Muscle of leg (tissue), 3 donors: ENCODE measurements at regions not wholly inside any gene's neighbourhood (a gene's known extent, or its start where the extent isn't known, plus 50 kb on each side); places are given as distances from the start of the nearest gene placed in this dataset.

Experiments used
- DNase-seq: peaks from one replicate; pipeline ENCODE4 v3.0.0; 2013
- H3K27ac ChIP-seq: one replicate; pipeline ENCODE4 v1.5.1; 2013; ENCODE audit warnings: mild to moderate bottlenecking, low read length, control low read depth
- H3K27me3 ChIP-seq: one replicate; pipeline ENCODE4 v1.6.1; 2013; ENCODE audit warnings: low read length; ENCODE audit not compliant: control insufficient read depth, insufficient read depth
- H3K36me3 ChIP-seq: one replicate; pipeline ENCODE4 v1.6.1; 2013; ENCODE audit warnings: low read length; ENCODE audit not compliant: control insufficient read depth, insufficient read depth
- H3K4me1 ChIP-seq: one replicate; pipeline ENCODE4 v1.6.1; 2013; ENCODE audit warnings: low read length; ENCODE audit not compliant: control insufficient read depth, insufficient read depth
- H3K4me3 ChIP-seq: one replicate; pipeline ENCODE4 v1.5.1; 2013; ENCODE audit warnings: low read length, control low read depth
- H3K9me3 ChIP-seq: replicated peaks from 2 replicates; pipeline ENCODE4 v1.6.1; 2013; ENCODE audit warnings: low read depth, low read length; ENCODE audit not compliant: control insufficient read depth
- WGBS: methylation state at CpG from one replicate; pipeline ENCODE4 v1.1.5; 2013; ENCODE audit warnings: missing lambda C conversion rate; ENCODE audit not compliant: insufficient coverage; 5-methylcytosine and 5-hydroxymethylcytosine counted together

DNA sequence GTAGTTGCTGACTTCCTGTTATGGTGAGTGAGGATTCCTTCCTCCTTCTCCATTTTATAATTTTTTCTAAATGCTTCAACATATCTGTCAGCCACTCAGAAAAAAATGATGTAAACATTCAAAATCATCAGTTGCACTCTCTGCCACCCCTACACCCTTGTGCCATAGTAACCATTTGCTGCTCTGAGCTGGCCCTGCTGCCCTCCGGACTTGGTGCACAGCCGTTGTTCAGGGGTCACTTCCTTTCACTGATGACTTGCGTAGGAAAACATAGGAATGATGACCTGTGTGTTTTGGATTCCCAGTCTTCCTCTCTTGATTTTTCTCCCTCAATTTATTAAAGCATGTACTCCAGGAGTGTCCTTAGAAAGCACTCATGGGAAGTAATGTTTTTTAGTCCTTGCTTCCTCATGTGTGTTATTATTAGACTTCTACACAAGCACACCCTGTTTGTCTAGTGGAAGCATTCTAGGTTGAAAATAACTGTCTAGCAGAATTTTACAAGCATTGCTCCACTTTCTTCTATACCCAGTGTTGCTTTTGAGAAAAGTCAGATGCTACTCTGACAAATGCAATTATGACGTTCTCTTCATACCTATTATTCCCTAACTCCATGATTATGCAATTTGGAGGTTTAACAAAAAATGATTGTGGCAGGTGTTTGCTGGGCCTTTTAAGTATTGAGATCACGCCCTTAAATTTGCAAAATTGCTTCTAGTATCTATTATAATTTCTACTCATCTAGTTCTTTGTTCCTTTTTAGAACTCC lies 62.6 kb upstream of the MTPN start:
- Histone ChIP-seq H3K4me1 (peaks cover 4% of the 10 kb centered on the region), H3K27ac (no peak overlapping the region), H3K4me3 (no peak overlapping the region), H3K27me3 (no peaks in the 10 kb centered on the region), H3K36me3 (no peaks in the 10 kb centered on the region), H3K9me3 (no peaks in the 10 kb centered on the region)
- peak; percentile 14 for DNase-seq
- WGBS, result no CpG with 5 or more reads among the region's 5 CpGs

DNA sequence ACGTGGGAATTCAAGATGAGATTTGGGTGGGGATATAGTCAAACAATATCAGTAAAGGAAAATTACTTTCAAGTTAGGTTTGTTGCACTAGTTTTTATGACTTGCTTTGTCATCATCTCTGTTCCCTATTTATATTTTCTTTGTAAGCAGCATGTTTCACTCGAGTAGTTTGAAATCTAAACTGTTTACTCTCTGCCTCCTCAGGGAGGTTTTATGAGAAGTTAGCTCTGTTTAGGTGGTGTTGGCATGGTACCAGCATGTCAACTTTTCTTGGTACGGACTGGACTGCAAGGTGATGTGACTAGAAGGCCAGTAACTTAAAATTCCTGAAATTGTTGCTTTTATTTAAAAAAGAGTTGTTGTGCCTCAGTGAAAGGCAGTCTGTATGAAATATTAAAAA lies 59.2 kb upstream of the MTPN start:
- no CpG with 5 or more reads among the region's 3 CpGs for WGBS
- Histone ChIP-seq H3K4me3 (no peak overlapping the region), H3K36me3 (no peaks in the 10 kb centered on the region), H3K27ac (no peak overlapping the region), H3K27me3 (no peaks in the 10 kb centered on the region), H3K9me3 (no peaks in the 10 kb centered on the region), H3K4me1 (peaks cover 4% of the 10 kb centered on the region)
- DNase-seq, result peak; percentile 20

DNA sequence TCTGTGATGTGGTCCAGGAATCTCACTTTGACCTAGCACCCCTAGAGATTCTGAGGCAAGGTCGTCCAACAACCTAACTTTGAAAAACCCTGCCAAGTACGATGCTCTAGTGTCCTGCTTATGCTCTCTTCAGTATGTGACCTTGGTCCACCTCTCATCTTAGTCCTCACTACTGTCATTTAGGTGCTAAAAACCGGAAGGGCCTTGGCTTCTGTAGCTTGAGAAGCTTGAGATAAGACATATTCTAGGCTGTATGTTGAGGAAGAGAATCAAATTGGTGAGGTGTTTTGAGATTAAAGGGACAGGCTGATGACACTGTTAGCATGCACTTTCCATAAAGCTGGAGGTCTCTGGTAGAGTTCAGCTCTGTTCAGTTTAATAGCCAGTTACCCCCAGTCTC lies 57.0 kb upstream of the MTPN start:
- no peaks in the 10 kb centered on the region for H3K36me3 ChIP-seq
- whole genome bisulfite sequencing, result 58% methylated on average over 2 of the region's 3 CpGs
- H3K27ac ChIP-seq, result no peak overlapping the region
- H3K27me3 ChIP-seq, result no peaks in the 10 kb centered on the region
- no peak for DNase-seq
- H3K4me1 ChIP-seq, result peaks cover 4% of the 10 kb centered on the region
- H3K4me3 ChIP-seq, result no peak overlapping the region
- H3K9me3 ChIP-seq, result no peaks in the 10 kb centered on the region

DNA sequence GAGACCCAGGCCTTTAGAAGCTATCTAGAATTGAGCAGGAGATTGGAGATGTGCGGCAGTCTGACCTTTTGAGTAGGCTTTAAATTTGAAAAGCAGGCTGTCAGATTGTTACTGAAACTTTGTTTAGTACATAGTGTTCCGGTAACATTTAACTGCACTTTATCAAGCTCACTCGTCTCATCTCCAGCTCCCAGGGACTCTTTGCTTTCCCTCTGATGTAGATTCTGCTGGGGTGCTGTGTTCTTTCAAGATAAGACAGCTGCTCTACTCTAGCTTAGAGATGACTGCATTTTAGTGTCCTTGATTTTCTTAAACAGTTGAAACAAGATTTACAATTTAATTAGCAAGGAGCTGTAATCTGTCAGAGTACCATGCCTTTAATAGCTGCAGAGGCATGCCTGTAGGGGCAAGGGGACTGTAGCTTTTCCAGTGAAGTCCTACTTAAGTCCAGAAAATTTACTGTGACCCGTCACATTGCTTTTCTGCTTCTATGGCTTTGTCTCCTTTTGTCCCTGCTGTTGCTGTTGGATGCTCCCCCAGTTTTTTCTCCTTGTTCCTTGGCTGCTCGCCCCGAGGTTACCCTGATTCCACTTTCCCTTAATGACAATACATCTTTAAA lies 56.4 kb upstream of the MTPN start:
- WGBS, result 58% methylated on average over 1 of the region's 6 CpGs
- Histone ChIP-seq H3K4me3 (no peak overlapping the region), H3K27ac (no peak overlapping the region), H3K4me1 (peaks cover 4% of the 10 kb centered on the region), H3K27me3 (no peaks in the 10 kb centered on the region), H3K9me3 (no peaks in the 10 kb centered on the region), H3K36me3 (no peaks in the 10 kb centered on the region)
- DNase-seq, result peak; percentile 12

DNA sequence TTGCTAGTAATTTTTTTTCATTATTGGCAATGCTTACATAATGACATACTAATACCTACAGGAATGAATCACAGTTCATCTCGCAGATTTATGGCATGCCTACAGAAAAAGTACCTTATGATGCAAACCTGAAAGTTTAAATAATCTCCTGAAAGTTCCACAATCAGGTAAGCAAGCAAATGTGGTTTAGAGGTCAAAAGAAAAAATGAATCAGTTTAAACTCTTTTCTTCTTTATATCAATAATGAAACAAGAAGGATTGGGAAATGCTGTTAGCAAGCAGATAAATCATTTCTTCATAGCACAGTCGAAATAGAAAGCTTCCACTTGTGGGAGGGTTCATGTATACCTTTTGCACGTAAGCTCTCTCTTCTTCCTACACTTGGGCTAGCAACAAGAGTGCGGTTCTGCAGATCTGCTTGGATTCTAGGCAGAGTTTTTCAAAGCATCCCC lies 53.7 kb upstream of the MTPN start:
- no peaks in the 10 kb centered on the region for H3K4me1 ChIP-seq
- no CpG with 5 or more reads among the region's 4 CpGs for WGBS

DNA sequence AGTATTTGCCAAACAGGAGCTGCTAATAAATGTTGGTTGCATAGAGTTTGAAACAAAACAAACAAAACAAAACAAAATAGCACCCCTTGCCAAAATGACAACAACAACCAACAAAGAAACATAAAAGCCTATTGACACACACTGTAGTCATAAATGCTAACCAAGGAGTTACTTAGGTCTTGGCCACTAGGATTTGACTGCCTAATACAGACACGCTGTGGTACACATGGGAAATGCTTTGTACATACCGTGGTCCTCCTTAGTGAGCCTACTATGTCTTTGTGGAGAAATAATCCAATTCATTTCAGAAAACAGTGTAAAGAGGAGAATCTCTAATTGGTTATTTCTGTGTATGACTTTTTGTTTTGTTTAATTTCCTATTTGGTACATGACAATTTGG lies 53.2 kb upstream of the MTPN start:
- no CpG with 5 or more reads among the region's 2 CpGs for WGBS
- Histone ChIP-seq H3K4me3 (no peak overlapping the region), H3K4me1 (no peaks in the 10 kb centered on the region), H3K36me3 (no peaks in the 10 kb centered on the region), H3K9me3 (no peaks in the 10 kb centered on the region), H3K27ac (no peak overlapping the region), H3K27me3 (no peaks in the 10 kb centered on the region)
- no peak for DNase-seq

More for the DNA sequence above, 53.7 kb upstream of the MTPN start:
- no peak for DNase-seq
- H3K4me3 ChIP-seq, result no peak overlapping the region
- H3K9me3 ChIP-seq, result no peaks in the 10 kb centered on the region
- no peaks in the 10 kb centered on the region for H3K36me3 ChIP-seq
- H3K27me3 ChIP-seq, result no peaks in the 10 kb centered on the region
- H3K27ac ChIP-seq, result no peak overlapping the region

DNA sequence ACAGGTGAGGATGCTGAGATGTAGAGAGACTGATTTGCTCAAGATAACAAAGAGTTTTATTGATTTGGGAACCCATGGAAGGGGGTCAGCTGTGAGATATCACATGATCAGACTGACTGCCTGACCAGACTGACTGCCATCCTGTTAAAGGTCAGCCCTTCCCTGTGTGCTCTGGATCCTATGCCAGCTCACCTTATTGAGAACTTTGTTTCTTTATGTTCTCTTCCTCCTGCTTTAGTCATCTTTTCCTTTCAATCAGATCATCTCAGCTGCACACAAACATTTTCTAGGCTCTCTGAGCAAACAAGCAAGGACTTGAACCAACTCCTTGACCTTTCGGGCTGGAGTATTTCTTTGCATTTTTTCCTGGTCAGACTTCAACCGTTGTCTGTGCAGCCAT lies 50.0 kb upstream of the MTPN start:
- no peaks in the 10 kb centered on the region for H3K36me3 ChIP-seq
- WGBS, result 100% methylated on average over 1 of the region's 2 CpGs
- no peaks in the 10 kb centered on the region for H3K9me3 ChIP-seq
- H3K27me3 ChIP-seq, result no peaks in the 10 kb centered on the region
- DNase-seq, result no peak
- H3K27ac ChIP-seq, result no peak overlapping the region
- H3K4me3 ChIP-seq, result no peak overlapping the region
- H3K4me1 ChIP-seq, result no peaks in the 10 kb centered on the region
